PFSK-1 (cell line): ENCODE measurements at regions not wholly inside any gene's neighbourhood (a gene's known extent, or its start where the extent isn't known, plus 50 kb on each side); places are given as distances from the start of the nearest gene placed in this dataset.

ENCODE experiments used
- POLR2AphosphoS5 ChIP-seq: IDR thresholded peaks from 2 replicates; pipeline ENCODE4 v1.6.1; 2012; ENCODE audit warnings: low read depth, mild to moderate bottlenecking, control low read depth, low read length, moderate library complexity
- REST ChIP-seq, 2 experiments: IDR thresholded peaks; 2 replicates each; pipeline versions ENCODE4 v1.6.1 to v1.8.0; 2011 to 2012; ENCODE audit warnings: low read depth in 2 of 2, low read length in 2 of 2, control low read depth in 1 of 2, inconsistent platforms in 1 of 2, mild to moderate bottlenecking in 1 of 2, moderate library complexity in 1 of 2; ENCODE audit not compliant: insufficient read depth in 1 of 2
- TAF1 ChIP-seq: IDR thresholded peaks from 2 replicates; pipeline ENCODE4 v1.6.1; 2012; ENCODE audit warnings: low read length, control low read depth, borderline replicate concordance; ENCODE audit not compliant: insufficient read depth

GRCh38 chr10:2329082-2329481 lies 591.8 kb upstream of the ADARB2 start:
- TF ChIP-seq REST (IDR thresholded peaks at IDR 0.05; ENCODE audit: insufficient read depth in 1 of 2, low read depth in 2 of 2, low read length in 2 of 2), result no peak
- TF ChIP-seq TAF1, result no peak
- no peak for TF ChIP-seq POLR2AphosphoS5
